Thyroid gland (tissue), 4 donors: ENCODE measurements at regions not wholly inside any gene's neighbourhood (a gene's known extent, or its start where the extent isn't known, plus 50 kb on each side); places are given as distances from the start of the nearest gene placed in this dataset.

ENCODE experiments used
- POLR2A ChIP-seq, 2 donors: fragments of 450-650 bp; IDR thresholded peaks; one replicate each; pipeline ENCODE4 v1.6.1; 2017; ENCODE audit warnings: antibody characterized with exemption in 2 of 2, mild to moderate bottlenecking in 2 of 2, moderate library complexity in 1 of 2
- TF ChIP-seq, protein P1 (sequence below), 6 experiments: fragments of 200-600 bp in 3 of 6; fragments of 450-650 bp in 3 of 6; sonication (generic) in 3 of 6; IDR thresholded peaks; one replicate each; pipeline ENCODE4 v1.5.1; 2016 to 2019; ENCODE audit warnings: antibody characterized with exemption in 6 of 6, mild to moderate bottlenecking in 2 of 6, inconsistent platforms in 1 of 6, moderate library complexity in 1 of 6

DNA sequence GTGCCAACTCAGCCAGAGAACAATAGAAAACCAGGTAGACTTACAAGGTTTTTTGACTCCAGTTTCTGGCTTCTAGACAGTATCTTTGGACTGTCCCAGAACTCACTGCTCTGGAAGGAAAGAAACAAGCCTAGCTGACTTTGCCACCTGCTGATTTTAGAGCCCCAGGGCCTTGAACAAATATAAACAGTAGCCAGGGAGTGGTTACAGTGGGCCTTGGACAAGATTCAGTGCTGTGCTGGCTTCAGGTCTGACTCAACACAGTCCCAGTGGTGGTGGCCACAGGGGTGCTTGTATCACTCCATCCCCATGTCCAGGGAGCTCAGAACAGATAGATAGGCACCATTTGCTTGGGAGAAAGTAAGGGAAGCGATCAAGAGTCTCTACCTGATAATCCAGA, 694.1 kb upstream of the ADGRL3 start:
- TF ChIP-seq, protein P1, sequence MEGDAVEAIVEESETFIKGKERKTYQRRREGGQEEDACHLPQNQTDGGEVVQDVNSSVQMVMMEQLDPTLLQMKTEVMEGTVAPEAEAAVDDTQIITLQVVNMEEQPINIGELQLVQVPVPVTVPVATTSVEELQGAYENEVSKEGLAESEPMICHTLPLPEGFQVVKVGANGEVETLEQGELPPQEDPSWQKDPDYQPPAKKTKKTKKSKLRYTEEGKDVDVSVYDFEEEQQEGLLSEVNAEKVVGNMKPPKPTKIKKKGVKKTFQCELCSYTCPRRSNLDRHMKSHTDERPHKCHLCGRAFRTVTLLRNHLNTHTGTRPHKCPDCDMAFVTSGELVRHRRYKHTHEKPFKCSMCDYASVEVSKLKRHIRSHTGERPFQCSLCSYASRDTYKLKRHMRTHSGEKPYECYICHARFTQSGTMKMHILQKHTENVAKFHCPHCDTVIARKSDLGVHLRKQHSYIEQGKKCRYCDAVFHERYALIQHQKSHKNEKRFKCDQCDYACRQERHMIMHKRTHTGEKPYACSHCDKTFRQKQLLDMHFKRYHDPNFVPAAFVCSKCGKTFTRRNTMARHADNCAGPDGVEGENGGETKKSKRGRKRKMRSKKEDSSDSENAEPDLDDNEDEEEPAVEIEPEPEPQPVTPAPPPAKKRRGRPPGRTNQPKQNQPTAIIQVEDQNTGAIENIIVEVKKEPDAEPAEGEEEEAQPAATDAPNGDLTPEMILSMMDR (IDR thresholded peaks at IDR 0.05): no peak
- TF ChIP-seq POLR2A (IDR thresholded peaks at IDR 0.05): no peak
